ENCODE measurements at regions not wholly inside any gene's neighbourhood (a gene's known extent, or its start where the extent isn't known, plus 50 kb on each side); places are given as distances from the start of the nearest gene placed in this dataset.

- no peak for DNase-seq
These were observed 231.0 kb upstream of the MVB12B start for GRCh38 chr9:126095546-126096190.

- DNase-seq = no peak
These were observed 230.3 kb upstream of the MVB12B start for GRCh38 chr9:126096340-126096739.

- DNase-seq = no peak
These were observed 228.9 kb upstream of the MVB12B start for GRCh38 chr9:126097679-126098078.

- DNase-seq = no peak
These were observed 220.2 kb upstream of the MVB12B start for GRCh38 chr9:126106404-126106803.

- DNase-seq = no peak
These were observed 218.9 kb upstream of the MVB12B start for GRCh38 chr9:126107693-126108092.

- no peak for DNase-seq
These were observed 218.4 kb upstream of the MVB12B start for GRCh38 chr9:126108240-126108639.

- no peak for DNase-seq
These were observed 217.1 kb upstream of the MVB12B start for GRCh38 chr9:126109575-126109974.

GRCh38 chr9:126111556-126111955 lies 215.1 kb upstream of the MVB12B start:
- no peak for DNase-seq

GRCh38 chr9:126112135-126112720 lies 214.4 kb upstream of the MVB12B start:
- no peak for DNase-seq

GRCh38 chr9:126113176-126113575 lies 213.5 kb upstream of the MVB12B start:
- no peak for DNase-seq

GRCh38 chr9:126113756-126114408 lies 212.7 kb upstream of the MVB12B start:
- no peak for DNase-seq

GRCh38 chr9:126114409-126114760 lies 212.2 kb upstream of the MVB12B start:
- DNase-seq = no peak

- DNase-seq = no peak
These were observed 211.7 kb upstream of the MVB12B start for GRCh38 chr9:126114850-126115460.

- no peak for DNase-seq
These were observed 210.1 kb upstream of the MVB12B start for GRCh38 chr9:126116351-126117157.

- no peak for DNase-seq
These were observed 209.5 kb upstream of the MVB12B start for GRCh38 chr9:126117158-126117425.

GRCh38 chr9:126117631-126118030 lies 209.0 kb upstream of the MVB12B start:
- DNase-seq = no peak

- no peak for DNase-seq
These were observed 206.9 kb upstream of the MVB12B start for GRCh38 chr9:126119731-126120130.

- no peak for DNase-seq
These were observed 203.6 kb upstream of the MVB12B start for GRCh38 chr9:126122901-126123616.

- DNase-seq = no peak
These were observed 202.7 kb upstream of the MVB12B start for GRCh38 chr9:126123927-126124326.

- no peak for DNase-seq
These were observed 201.5 kb upstream of the MVB12B start for GRCh38 chr9:126125177-126125576.

GRCh38 chr9:126125577-126125976 lies 201.1 kb upstream of the MVB12B start:
- DNase-seq = no peak

- DNase-seq = no peak
These were observed 200.6 kb upstream of the MVB12B start for GRCh38 chr9:126125992-126126409.

- DNase-seq = no peak
These were observed 199.8 kb upstream of the MVB12B start for GRCh38 chr9:126126807-126127206.

All from stimulated activated CD4-positive, alpha-beta T cell treated with anti-CD3 and anti-CD28 coated beads, Interleukin-15, amount 100 ng/mL, for 24 hours (primary cell).